HG02798 (cell line): ENCODE measurements at regions not wholly inside any gene's neighbourhood (a gene's known extent, or its start where the extent isn't known, plus 50 kb on each side); places are given as distances from the start of the nearest gene placed in this dataset.
"Not testable (repeated sequence)": the region's sequence is repeated elsewhere in the genome, so short reads cannot be mapped to it uniquely, and the experiment has no call there.

ENCODE experiments used
- ATAC-seq: cut with Tn5 transposase; IDR thresholded peaks from one replicate; pipeline ENCODE4 v1.9.1; 2021; ENCODE audit warnings: mild to moderate bottlenecking; ENCODE audit not compliant: unreplicated experiment, poor library complexity

DNA sequence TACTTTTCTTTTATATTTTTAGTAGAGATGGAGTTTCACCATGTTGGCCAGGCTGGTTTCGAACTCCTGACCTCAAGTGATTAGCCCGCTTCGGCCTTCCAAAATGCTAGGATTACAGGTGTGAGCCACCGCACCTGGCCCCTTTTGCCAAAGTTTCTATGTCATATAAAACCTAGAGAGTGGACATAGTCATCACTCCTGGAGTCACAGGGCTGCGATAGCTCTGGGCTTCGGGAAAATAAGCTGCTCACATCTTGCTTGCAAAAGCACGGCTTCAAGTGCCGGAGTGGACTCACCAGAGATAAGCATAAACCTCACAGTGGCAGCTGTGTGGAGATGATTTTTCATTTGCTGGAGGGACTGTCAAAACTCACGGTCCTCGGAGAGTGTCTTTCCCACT is 171.2 kb downstream of the TEX29 start:
- ATAC-seq = no peak

DNA sequence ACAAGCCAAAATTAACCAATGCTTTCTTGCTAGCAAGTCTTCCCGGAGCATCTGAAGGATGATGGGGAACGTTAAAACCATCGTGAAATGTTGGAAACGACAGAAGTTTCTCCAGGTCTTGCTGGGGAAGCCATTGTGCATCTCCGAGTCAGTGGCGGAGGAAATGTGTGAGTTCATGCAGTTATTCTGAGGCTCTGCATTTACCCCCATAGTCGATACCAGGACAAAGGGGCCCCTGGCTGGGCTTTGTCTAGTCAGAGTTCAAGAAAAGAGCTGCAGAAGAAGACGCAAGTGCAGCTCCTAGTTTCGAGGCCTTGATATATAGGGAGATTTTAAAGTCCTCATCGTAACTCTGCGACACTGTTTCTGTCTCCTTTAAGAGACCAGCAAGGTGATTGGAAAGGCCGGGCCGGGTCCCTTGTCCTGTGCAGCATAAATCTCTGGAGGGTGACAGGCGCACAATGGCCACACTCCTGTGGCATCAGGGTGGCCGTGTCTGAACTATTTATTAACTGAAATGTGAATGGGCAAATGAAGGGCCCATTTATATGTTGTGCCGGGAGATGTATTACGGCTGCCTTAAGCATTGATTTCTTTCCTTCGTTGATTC is 172.0 kb downstream of the TEX29 start:
- no peak for ATAC-seq

DNA sequence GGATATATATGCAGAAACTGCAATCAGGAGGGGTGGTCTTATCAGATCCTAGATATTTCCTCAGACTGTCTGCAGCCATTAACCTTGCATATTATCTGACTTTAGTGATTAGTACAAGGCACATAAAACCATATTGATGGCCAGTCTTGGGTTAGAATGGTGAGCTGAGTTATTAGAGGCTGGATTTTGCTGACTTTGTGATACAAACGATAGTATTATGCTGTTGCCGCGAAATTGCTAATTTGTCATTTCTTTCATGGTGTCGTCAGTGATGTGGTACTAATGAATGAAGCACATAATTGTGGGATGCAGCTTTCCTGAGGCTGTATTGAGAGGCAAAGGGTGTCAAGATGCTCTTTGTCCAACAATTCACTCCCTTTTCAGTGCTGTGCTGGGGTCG is 172.5 kb downstream of the TEX29 start:
- ATAC-seq = no peak

DNA sequence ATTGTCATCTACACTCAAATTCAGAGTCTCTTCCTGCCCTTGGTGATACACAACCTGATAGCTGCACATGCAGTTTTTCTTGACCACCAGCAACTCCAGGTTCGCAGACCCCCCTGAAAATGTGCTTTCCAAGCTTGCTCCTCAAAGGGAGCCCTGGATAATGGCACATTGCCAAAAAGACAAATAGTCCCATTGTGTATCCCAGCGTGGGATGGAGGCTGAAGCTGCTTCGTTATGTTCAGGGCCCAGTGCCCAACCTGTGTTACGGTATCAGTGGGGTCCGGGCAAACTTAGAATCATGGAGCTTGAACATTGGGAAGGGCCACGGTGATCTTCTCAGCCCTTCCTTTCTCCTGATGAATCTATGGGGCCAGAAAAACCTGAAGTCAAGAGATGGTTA is 173.0 kb downstream of the TEX29 start:
- ATAC-seq = no peak

DNA sequence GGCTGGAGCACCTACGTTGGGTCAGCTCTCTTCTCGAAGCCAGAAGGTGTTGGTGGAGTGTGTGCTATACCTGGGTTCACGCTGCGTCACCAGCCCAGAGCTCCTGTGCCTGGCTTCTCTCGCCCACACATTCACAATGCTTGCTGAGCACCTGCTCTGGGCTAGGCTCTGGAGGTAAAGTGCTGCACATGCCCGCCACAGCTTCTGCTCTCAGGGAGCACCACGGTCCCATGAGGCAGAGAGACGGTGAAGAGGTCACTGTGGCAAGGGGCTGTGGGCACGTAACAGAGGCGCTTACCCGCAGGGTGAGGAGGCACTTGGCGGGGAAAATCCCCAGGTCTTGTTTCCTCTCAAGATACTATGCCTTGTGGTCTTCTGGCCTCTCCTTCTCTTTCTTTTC is 174.2 kb downstream of the TEX29 start:
- ATAC-seq = no peak

DNA sequence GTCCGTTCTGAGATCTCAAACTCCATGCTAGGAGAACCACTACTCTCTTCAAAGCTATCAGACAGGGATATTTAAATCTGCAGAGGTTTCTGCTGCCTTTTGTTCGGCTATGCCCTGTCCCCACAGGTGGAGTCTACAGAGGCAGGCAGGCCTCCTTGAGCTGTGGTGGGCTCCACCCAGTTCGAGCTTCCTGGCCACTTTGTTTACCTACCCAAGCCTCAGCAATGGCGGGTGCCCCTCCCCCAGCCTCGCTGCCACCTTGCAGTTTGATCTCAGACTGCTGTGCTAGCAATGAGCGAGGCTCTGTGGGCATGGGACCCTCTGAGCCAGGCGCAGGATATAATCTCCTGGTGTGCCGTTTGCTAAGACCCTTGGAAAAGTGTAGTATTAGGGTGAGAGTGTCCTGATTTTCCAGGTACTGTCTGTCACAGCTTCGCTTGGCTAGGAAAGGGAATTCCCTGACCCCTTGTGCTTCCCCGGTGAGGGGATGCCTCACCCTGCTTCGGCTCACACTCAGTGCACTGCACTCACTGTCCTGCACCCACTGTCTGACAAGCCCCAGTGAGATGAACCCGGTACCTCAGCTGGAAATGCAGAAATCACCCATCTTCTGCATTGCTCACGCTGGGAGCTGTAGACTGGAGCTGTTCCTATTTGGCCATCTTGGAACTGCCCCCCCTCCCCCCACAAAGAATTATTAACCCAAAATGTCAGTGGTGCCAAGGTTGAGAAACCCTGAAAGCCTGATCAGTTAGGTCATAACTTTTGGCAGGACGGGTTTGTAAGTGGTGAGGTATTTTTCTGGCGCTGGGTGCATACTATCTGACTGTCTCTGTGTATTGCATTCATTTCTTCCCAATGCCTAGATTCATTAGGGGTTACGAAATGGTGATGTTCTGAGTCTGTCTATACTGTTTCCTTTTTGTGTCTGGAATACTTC is 181.4 kb downstream of the TEX29 start:
- ATAC-seq = not testable (repeated sequence)

DNA sequence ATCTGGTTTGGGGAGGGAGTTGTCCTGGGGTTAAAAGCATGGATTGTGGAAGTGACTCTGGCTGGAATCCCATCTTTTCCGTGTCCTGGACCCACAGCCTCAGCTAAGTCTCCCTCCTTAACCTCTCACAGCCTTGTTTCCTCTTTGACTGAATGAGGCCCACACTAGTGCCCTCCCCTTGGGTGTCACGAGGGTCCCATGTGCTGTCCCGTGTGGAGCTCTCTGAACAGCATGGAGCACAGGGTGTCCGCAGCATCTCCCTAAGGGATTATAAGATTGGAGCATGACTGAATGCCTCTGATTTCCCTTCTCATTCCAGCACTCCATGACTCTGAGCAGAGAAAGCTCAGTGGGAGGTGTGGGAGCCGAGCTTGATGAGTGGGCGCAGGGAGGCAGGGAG is 182.5 kb downstream of the TEX29 start:
- ATAC-seq = no peak

DNA sequence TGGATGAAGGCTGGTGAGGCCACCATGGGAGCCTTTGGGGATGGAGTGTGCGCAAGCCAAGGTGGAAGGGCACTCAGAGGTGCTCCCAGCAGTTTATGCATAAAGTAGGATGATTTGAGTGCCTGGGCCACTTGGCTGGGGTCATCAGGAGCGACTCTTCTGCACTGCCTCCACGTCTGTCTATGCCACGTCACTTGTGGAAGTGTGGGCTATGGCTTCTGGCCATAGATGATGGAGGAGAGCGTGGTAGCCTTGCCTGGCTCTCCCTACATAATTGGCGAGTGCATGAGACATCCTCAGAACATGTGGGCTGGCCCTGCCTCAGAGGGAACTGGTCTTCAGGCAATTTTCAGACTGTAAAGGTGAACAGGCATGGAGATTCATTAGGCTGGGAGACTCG is 182.9 kb downstream of the TEX29 start:
- no peak for ATAC-seq

DNA sequence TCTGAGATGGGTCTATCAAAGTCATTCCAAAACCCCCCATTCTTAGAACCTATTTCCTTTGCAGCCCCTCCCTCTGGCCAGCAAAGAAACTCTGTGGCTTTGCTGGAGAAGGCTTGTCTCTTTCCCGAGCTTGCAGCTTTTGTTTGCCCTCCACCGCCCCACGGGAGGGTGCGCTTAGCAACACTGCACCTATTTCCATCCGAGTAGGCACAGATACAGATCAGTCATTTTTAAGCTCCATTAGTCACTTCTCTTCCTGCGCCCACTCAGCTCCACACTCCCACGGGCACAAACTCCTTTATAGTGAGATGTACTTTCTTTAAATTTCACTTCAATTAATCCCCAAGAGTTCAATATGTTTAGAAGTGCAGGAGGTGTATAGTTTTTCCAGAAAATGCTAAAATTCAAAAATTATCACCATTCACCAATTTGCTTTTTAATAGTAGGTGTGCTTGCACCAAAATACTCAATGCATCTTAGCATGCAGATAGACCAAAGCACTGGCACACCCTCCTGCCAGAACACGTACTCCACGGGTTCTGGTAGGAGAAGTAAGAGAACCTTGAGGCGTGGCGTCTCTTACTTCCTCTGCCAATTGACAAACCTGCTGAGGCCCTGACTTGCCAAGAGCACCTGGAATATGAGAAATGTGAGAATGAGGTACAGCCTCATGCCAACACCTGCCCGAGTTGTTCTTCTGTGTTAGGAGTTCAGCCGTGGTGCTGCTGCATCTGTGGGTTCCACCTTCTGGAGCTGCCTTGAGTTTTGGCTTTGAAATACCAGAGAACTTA is 183.7 kb downstream of the TEX29 start:
- ATAC-seq = no peak

DNA sequence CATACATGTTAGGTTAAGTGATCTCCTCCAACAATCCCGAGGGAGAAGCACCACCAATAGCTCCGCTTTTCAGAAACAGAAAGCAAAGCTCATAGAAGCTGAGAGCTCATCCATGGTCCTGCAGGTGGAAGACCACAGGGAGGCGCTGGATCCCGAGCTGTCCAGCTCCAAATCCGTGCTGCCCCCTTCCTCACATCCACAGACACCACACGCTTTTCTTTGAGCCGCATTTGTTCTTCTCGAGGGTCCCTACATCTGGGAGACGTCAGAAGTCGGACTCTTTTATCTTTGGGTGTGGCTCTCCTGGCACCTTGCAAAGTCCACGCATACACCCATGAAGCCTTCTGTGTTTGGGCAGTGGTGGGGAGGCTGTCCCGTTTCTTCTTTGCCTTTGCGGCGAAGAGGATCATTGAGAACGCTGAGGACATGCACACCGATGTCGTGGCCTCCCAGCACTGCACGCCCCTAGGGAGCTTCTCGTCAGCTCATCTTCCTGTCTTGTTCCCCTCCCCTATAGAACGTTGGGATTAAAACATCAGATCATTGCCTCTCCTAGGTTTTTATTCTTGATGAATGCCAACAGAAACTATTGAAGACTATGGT is 184.8 kb downstream of the TEX29 start:
- no peak for ATAC-seq

DNA sequence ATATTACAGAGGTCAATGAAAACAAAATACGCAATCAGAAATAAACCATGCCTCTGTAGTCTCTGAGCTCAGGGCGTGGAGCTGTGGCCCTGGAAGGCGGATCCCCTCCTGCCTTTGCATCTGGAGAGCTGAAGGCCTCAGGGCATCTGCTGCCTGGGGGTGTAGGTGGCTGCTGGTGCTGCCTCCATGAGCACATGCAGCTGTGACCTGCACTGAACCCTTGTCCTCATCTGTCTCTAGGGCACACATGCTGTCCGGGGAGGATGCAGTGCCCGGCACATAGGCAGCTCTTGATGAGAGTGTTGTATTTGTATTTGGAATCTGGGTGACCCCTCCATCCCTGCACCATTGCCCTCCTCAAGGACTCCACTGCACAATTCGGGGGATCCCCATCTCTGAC is 185.7 kb downstream of the TEX29 start:
- no peak for ATAC-seq

DNA sequence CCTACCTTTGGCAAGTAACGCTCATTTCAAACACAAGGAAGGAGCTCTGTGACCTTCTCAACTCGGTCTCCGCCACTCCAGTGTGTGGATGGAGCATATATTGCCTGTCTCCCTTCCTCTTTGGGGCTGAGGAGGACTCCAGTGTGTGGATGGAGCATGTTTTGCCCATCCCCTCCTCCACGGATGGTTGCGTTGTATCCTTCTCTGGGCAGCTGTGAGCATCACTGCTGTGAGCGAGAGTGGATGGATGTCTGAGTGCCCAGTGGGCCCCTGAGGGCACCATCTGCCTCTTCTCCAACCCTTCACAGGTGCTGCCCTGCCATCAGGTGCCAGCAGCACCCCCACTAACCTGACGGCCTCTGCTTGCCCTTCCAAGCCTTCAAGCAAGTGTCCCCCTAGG is 186.2 kb downstream of the TEX29 start:
- ATAC-seq = no peak

DNA sequence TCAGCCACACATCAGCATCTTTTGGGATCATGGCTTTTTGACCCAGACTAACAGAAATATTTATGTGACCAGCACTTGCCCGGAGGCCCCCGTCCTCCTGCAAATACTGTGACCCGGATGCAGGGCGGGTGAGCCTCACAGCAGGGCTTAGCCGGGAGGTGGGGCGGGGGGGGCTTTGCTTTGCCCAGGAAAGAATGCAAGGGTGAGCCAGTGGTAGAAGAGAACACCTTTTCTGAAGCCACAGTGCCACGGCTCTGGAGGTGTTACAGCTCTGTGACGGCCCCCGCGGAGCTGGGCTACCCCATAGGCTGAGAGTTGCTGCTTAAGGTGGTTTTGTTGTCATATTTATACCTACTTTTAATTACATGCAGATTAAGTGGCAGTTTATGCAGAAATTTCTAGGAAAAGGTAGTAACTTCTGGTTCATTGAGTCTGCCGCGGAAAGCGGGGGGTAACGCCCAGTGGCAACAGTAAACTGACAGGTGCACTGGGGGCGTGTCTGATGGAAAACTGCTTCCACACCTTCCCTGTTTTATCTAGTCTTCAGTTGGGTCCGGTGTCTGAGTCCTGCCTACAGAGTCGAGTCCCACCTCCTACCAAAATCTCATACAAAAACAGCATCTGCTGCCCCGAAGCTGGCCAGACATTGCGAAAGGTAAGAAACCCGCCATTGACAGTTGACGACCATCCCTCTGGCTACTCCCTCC is 187.9 kb downstream of the TEX29 start:
- no peak for ATAC-seq

DNA sequence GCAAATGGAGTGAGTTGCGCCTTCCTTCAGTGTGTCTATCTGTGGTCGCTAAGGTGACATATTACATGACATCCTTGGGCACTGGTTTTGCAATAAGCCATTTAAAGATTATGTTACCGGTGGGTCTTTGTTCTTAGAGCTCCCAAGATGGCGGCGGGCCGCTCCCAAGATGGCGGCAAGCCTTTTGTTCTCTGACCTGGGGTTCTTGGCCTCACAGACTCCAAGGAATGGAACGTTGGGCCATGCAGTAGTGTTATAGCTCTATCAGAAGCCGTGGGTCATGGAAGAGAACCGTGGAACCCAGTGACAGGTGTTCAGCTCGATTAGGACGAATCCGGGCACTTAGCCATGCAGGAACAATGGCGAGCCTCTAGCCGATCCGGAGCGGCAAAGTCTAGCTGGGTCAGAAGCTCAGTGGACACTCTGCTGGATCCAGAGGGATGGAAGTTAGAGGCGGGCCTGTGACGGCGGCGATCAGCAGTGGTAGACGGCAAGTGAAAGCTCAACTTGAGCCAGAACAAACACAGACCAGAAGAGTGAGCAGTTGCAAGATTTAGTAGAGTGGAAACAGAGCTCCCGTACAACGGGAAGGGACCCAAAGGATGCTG is 188.6 kb downstream of the TEX29 start:
- no peak for ATAC-seq

DNA sequence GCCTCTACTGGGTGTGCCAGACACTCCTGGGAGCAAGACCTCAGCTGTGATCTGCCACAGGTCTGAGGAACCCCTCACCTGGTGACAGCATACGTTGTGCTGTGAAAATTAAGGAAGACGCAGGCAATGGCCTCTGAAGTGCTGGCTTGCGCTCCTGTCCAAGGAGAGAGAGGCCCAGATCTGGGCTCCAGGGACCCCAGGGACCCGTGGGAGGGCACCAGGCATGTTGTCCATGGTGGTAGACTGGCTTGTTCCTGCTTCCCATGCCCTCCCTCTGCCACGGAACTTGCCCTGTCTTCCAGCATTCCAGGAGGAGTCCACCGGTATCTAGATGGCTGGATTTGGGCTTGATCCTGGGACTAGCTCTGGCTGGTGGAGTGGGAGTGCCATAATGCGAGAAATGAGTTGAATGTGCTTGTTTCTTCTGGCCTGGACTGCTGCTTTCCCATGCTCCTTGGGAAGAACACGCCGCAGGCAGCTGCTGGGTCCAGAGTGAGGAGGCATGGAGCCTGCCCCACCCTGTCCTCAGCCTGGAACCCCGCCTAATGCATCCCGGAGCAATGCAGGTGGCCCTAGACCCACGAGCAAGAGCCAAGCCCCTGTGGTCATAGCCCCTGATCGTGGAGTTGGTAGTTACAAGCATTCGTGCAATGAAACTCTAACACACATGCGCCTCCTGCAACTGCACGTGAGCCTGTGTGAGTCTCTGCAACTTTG is 190.2 kb downstream of the TEX29 start:
- no peak for ATAC-seq

DNA sequence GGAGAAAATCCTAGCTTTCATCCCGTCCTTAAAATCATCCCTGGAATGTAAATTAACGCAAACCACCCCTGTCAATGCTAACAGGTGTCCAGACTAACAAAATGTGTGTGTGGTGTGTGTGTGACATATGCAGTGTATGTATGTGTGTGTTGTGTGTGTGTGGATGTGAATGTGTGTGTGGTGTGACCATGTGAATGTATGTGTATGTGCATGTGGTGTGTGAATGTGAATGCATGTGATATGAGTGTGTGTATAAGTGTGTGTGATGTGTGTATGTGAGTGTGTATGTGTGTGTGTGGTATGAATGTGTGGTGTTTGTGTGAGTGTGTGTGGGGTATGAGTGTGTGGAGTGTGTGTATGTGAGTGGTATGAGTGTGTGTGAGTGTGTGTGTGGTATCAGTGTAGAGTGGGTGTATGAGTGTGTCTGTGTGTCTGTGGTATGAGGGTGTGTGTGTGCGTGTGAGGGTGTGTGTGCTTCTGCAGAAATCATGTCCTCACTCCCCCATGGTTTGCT is 190.8 kb downstream of the TEX29 start:
- ATAC-seq = no peak

DNA sequence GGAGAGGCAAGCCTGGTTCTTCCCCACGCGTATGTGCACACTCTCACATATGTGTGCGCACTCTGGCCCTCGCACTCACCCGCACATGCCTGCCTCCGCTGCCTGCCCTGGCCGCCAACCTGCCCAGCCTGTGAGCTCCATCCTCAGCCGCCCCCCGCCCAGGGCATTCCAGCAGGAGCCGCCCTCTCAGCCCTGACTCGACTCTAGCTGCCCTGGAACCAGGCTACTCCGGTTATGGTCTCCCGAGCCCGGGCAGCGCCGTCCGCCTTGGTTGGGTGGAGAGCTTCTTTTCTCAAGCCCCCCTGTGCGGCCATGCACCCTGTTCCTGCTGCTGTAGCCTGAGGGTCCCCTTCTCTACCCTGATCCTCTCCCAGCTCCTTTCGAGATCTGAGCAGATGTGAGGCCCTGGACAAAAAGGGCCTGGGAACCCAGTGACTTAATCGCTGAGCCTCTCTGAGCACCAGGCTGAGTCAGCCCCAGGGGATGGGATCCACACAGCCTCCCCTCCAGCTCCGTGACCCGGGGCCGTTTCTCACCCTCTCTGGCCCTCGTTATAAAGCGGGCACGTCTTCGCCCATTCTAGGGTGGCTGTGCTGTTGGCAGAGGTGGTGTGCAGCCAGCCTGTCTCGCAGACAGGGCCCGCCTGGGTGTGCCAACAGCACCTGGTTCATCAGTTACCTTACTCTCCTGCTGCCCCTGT is 191.5 kb downstream of the TEX29 start:
- no peak for ATAC-seq

DNA sequence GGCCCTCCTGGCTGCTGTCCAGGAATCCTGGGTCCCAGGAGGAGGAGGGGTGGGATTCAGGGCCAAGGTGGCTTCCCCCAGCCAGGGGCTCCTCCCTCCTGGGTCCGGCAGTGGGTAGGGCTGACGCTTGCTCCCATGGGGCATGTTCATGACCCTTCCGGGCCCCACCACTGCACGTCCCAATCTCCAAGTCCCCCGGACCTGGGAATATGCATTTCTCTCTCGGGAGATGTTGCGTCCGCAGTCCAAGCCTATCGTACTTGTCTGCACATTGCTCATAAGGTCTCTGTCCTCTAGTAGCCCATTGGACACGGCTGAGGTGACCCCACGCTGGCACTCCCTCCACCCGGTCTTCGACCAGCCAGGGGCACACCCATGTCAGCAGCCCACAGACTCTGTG is 192.3 kb downstream of the TEX29 start:
- ATAC-seq = no peak
